CD4-positive, alpha-beta T cell treated with Interferon gamma for 1 hour (primary cell): ENCODE measurements at regions not wholly inside any gene's neighbourhood (a gene's known extent, or its start where the extent isn't known, plus 50 kb on each side); places are given as distances from the start of the nearest gene placed in this dataset.
"Not testable (repeated sequence)": the region's sequence is repeated elsewhere in the genome, so short reads cannot be mapped to it uniquely, and the experiment has no call there.

ENCODE experiments used
- DNase-seq: peaks from one replicate; pipeline ENCODE4 v3.0.0-alpha.2; 2020

DNA sequence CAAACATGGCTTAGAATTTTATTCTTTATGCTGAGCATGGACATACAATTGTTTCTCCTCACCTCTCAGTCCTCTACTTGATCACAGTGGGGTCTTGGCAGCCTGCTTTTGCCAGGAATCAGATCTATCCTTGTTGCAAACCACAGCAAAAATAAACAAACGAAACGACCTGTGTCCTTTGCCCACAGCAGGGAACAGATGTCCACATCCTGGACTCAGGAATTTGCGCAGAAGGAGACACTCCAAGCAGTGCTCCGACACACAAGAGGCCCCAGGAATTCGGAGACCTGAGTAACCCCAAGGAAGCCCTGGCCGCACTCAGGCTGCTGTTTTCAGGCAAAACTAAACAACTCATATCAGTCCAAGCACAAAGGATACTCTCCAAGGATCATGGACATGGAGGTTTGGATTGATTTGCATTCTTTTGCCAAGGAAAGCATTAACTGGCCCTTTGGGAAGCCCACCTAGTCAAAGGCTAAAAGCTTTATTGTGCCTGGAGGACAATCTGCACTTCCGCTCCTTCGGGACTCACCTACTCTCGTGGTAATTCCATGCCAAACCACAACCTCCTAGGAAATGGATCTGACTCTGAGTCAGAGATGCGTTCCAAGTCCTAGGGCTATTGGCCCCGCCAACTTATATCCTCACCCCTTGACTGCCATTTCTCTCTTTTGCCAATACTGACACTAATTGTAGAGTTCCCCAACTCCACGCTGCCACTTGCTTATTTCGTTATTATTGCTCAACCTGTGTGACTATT, 271.1 kb upstream of the CDH11 start:
- DNase-seq: no peak

DNA sequence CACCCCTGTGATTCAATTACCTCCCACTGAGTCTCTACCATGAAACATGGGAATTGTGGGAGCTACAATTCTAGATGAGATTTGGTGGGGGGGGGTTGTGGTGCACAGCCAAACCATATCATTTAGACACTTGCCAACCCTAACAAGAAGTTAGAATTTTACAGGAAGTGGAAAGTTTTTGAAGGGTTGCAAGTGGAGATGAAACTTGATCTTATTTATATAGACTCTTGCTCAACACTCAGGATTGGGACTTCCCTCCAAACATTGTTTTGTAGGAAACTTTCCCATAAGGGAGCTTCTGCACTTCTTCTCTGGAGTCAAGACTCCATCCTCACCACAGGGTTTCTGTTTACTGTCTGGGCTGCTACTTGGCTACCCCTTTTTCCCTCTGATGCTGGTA, 266.7 kb upstream of the CDH11 start:
- no peak for DNase-seq

DNA sequence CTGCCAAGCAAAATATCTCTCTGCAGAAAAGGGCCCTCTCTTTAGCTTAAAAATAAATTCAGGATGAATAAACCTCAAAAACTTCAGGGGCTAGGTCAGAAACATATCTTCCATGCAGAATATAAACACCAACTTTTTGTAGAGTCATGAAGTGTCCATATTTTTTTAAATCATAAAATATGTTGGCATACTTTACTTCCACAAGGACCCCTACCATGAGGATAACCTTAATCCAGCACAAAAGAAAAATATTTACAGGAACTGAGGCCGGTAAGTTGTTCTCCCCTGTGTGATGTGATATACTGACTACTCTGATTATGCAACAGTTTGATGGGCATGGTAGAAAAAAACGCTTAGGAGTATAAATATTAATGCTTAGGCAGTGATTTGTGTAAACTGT, 264.8 kb upstream of the CDH11 start:
- DNase-seq: no peak

DNA sequence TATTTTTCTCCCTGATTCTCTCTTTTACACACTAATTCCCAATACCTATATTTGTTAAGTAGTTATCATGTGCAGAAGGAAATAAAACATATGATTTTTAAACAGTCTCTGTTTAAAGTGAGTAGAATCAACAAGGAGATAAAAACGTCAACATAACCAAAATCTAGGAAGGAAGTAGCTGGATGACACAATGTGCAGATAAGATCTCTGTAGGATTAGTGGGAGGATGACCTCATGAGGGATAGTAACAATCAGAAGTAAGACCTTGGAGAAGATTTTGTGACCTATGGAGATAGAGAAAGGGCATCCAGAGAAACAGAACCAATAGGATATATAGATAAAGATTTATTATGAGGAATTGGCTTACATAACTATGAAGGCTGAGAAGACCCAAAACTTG, 262.6 kb upstream of the CDH11 start:
- no peak for DNase-seq

DNA sequence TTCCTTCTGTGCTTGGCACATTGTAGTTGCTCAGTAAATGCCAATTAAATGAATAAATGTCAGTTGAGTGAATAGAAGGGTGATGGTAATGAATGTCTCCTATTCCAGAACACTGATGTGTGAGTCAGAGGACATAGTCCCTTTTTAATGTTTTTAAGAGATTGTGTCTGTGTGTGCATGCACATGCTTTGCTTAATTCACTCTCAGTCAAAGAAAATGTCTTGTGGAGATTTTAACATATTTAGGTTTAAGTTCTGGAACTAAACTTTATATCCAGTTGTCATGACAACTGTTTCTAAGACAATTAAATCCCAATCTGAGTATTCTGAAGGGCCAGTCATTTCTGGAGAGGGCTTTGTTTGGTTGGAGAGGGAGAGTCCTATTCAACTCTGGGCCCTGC, 255.3 kb upstream of the CDH11 start:
- DNase-seq: no peak

DNA sequence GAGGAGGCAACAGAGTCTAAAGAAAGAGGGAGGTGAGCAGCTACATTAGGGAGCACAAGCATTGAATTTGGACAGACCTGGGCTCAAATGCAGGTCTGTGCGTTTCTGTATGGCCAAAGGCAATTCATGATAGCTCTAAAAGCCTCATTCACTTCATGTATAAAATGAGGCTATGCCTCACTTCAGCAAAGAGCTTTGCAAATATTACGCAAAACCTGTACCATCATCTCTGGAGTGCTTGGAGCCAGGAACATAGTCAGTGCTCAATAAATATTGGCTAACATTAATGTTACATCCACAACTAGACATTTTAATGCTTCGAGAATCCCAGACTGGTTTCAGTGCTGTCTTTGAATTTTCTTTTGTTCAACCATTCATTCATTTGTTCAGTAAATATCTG, 254.7 kb upstream of the CDH11 start:
- no peak for DNase-seq

DNA sequence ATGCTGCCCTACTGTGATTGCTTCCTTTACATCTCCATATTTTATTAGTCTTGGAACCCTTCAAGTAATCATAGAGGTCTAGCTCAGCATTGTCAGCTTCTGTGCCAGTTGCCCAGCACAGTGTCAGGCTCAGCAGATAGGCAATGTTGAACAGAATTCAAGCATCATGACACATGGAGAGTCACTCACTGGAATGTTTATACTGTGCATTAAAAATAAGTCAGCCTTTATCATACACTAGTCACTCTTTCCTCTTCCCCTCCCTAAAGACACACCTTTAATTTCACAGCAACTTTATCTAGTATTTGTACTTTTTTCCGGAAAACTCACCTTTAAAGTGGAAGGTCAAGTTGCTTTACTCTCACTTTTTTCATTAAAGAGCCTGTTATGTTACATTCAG, 253.8 kb upstream of the CDH11 start:
- DNase-seq: no peak

DNA sequence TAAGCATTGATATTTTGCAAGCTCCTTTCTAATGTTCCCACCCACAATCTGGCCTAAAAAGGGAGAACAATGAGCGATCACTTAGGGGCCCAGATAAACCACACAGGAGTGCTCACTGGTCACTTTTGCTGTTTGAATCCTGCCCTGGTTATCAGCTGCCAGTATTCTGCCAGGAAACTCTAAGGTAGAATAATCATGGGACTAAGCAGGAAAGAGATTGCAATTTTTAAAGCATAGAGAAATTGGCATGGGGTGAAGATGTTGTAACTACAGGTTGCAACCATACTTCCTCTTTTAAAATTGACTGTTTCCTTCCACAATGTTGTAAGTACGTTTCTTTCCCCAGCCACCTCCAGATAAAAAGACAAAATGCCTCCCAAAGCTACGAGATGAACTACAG, 251.2 kb upstream of the CDH11 start:
- no peak for DNase-seq

DNA sequence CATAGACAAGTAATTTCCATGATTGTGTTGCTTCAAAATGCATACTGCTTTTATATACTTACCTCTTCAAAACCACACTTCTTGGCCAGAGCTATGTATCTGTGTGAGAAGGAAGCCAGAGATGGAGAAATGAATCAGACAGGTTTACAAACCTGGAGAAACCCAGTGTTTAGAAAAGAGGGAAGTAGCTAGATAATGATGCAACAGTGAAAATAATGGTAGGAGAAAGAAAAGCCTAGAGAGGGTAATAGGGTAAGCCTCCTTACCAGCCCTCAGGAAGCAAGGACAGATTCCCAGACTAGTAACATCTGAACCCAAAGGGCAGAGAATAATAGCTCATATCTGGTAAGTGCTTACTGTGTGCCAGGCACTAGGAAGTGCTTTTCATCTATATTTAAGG, 250.3 kb upstream of the CDH11 start:
- no peak for DNase-seq

DNA sequence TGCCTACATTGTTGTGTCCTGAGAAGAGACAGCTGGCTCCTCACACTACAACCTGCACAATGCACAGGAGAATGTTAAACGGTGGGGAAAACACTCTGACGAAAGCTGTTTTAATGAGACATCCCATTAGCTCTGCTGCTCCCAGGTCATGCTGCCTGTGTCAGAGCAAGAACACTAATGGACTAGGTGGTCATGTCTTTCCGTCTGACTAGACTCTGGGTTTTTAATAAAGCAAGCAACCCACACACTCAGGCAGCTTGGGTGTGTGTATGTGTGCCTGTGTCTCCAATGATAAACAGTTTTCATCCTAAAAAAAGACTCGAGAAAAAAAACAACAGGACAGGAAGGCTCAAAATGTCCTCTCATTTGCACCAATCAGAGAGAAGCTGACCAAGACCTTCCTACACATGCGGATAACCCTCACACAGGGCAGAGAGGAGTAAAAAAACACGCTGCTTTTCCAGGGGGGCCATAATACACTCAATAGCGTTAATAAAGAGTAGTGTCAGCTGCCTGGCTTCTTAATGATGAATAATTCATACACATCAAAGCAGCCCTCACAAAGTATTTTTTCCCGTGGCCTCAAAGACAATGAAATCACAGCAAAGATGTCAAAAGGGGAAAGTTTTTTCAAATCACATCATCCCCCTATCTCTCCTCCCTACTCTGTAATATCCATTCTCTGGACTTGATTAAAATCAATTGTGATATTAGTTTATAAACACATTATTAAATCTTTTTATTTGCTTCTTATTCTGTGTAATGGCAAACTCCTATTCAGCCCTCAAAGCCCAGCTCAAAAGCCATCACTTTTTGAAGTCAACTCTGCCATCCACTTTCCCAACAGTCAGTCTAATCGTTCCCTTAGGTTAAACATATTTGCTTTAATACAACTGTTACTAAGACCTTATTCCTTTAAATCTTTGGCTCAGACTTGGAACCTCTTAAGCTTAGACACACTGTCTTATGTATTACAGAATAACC, 244.2 kb upstream of the CDH11 start:
- no peak for DNase-seq

DNA sequence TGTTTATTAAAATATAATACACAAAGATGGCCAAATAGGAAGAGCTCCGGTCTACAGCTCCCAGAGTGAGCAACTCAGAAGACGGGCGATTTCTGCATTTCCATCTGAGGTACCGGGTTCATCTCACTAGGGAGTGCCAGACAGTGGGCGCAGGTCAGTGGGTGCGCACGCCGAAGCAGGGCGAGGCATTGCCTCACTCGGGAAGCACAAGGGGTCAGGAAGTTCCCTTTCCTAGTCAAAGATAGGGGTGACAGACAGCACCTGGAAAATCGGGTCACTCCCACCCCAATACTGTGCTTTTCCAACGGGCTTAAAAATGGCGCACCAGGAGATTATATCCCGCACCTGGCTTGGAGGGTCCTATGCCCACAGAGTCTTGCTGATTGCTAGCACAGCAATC, 234.9 kb upstream of the CDH11 start:
- DNase-seq: not testable (repeated sequence)

DNA sequence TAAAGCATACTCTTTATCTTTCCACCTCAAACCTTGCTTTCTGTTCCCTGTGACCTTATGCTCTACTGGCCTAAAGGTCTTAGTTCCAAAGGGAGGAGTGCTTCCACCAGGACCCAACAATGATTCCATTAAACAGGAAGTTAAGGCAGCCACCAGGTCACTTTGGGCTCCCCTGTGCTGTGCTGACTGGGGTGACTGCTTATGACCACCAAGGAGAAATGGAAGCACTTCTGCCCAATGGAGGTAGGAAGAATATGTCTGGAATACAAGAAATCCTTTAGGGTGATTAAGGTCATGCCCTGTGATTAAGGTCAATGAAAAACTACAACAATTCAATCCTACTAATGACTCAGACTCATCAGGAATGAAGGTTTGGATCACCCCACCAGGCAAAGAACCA, 233.8 kb upstream of the CDH11 start:
- no peak for DNase-seq

DNA sequence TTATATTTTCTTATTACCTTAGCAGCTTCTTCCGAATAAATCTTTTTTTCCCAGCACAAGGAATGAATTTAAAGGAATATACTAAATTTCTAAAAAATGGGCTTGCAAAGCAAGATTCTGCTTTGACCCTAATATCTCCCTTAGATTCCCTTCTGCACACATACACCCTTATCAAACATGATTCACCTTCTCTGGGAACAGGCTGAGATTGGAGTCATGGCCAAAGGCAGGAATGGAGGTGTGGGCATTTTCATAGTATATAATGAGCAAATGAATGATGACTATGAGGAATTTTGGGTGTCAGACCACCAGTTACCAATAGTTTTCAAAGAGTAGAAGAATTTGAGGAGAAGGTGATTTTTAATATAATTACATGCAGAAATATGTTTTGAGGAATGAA, 231.3 kb upstream of the CDH11 start:
- no peak for DNase-seq

DNA sequence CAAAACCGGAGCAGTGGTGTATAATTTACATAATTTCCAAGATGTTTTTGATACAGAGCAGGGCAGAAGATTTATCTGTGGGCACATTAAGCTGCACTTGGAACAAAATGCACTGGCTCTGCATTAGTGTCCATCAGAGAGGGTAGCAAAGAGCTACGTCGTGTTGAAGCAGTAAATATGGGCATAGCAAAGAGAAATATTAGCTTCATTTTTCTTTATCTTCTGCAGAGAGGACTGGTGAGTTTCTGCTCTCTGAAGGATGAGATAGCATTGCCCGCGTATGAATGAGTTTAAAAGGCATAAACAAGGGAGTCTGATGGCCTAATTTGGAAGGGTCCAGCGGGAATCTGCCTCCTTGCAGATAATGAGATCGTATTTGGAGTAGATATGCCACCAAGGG, 227.8 kb upstream of the CDH11 start:
- DNase-seq: no peak

DNA sequence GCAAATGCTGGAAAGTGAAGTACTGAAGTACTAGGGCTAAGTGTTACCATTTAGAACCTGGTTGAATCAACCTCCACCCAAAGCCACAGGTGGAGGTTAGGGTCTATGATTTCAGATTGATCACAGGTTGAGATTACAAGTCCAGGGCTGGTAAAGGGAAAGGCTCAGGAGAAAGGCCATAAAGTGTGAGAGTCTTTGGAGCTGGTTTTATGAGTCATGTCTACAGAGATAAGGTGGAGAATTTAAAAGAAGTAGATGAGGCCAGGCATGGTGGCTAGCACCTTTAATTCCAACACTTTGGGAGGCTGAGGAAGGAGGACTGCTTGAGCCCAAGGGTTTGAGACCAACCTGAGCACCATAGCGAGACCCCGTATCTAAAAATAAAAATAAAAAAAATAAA, 221.7 kb upstream of the CDH11 start:
- DNase-seq: no peak

DNA sequence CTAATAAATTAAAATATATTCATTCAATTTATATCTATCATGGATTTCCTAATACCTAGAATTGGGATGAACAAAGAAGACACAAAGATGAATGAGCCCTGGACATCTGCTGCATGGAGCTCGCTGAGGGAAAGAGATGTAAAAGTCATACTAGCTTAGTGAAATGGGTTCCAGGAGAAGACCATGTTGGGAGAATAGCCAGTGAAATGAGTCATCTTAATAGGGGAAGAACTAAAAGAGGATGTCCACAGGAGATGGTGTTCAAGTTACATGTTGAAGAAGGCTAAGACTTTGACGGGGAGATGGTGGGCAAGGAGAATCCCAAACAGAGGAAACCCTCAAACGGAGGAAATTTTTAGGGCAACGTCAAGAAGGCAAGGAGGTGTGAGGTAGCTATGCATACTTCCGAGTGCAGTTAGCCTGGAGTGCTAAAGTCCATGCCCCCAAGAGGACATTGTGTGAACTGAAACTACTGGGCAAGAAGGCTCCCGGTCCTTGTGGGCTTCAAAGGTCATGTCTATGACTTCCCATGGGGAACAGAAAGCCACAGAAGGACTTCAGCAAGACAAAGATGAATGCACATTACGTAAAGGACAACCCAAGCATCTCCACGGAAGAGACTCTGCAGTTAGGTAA, 220.5 kb upstream of the CDH11 start:
- DNase-seq: no peak

DNA sequence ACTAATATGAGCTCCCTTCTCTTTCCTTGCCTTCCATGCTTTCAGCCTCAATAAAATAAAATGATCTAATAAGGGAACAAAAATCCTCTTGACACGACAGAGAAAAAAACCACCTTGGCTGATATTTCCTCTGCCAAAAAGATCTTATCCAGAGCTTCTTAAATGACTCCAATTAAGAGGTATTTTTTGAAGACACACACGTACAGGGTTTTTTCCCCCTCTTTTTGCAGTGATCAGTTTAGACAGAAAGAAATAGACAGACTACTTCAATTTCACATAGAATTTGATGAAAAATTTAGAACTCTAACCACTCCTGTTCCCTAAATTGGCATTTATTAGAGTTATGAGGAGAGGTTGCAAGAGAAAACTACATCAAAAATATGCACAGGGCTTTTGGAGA, 217.2 kb upstream of the CDH11 start:
- DNase-seq: no peak

DNA sequence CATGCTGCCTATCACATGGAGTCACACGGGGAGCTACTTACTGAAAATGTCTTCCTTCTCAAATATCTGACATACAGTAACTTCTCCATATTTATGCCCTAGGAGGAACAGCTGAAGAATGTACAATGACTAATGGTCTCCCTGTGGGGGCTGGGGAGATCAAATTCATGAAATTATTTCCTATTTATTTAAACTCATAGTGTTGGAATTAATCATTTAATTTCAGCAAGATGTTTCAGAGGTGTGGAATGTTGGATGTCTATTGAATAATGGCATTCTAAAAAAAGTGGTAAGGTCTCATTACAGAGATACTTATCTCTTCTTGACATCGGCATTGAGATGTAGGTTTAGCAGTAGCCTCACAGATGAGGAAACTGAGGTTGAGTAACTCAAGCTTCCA, 214.3 kb upstream of the CDH11 start:
- no peak for DNase-seq

DNA sequence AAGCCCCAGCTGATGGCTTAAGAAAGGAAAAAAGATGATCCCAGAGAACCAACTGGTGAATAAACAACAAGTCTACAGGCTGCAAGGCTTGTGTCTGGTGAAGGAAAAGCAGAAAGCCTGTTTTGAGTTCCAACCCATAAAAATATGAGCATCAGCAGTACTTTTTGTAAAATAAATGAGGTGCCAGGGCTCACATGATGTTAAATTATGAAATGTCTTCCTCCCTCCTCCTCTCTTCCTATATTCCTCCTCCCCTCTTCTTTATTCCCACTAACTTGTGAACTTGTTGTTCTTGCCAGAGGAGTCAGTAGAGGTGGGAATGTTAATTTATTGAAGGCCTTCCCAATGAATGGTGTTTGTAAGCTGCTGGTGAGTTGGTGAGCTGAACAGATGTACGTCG, 212.2 kb upstream of the CDH11 start:
- no peak for DNase-seq

DNA sequence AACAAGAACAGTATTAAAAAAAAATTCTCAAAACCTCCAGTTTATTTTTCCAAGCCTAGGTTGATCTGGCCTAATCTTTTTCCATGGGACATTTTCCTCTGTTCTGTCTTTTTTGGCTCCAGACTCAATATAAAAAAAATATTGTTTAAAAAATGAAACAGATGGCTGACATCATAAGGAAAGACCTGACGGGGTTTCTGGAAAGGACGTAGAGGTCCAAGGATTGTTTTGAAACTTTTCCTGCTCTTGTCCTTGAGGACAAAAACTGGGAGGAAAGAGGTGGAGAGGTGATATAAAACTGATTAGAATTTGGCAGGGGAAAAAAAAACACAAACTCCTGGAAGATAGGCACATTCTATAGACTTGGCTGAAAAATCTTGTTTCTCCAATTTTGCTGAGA, 211.4 kb upstream of the CDH11 start:
- DNase-seq: no peak

DNA sequence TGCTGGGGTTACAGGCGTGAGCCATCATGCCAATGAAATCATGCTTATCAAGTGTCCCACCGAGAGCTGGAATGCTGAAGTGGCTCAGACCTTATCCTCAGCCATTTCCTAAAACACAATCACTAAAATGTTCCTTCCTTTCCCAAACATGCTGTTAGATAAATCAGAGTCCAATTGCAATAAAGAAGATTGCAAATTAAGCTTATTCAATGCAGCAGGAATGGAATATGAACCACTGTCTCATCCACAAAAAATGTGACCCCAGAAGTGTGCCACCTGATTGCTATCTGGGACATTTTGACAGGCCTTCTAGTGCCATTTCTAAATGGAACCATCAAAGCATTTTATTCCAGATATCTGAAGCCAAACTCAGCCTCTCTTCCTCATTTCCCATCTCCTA, 205.5 kb upstream of the CDH11 start:
- no peak for DNase-seq

DNA sequence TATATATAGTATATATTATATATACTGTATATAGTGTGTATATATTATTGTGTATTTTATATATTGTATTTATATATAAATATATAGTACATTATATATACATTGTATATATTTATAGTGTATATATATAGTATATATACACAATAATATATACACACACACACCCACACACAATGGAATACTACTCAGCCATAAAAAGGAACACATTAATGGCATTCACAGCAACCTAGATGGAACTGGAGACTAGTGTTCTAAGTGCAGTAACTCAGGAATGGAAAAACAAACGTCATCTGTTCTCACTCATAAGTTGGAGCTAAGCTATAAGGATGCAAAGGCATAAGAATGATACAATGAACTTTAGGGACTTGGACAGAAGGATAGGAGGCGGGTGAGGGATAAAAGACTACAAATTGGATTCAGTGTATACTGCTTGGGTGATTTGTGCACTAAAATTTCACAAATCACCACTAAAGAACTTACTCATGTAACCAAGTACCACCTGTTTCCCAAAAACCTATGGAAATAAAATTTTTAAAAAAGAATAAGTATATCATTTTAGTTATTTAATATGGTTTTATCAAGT, 201.9 kb upstream of the CDH11 start:
- no peak for DNase-seq

DNA sequence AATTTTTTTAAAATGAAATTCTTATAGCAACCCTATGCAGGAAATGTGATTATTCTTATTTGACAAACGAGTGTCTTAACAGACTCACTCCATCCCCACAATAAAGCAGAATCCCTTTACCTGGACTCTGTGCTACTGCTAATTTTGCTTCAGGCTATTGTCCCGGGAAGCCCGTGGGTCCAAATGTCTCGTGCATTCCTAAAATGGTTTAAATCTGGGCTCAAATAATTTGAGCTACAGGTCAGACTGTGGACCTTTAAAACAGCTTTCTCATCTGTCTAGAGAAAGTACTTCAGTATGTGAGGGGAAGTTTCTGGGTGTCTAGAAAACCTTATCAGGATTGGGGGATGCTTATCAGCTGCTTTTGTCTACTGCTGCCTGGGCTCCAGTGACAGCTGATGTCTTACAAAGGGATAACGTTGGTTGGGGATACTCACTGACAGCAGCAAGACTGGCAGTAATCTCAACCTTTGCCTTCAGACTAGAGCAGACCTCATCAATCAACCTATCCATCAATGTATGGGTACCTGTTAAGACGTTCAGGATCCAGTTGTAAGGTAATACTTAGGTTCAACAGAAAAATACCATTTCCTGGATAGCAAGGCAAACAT, 197.9 kb upstream of the CDH11 start:
- DNase-seq: no peak
